OCI-LY3 (cell line): ENCODE measurements at regions not wholly inside any gene's neighbourhood (a gene's known extent, or its start where the extent isn't known, plus 50 kb on each side); places are given as distances from the start of the nearest gene placed in this dataset.

Experiments used
- H2AFZ ChIP-seq: fragments of 200-600, 300-600 bp; shearing (Covaris generic); 2 replicates; pipeline ENCODE4 v1.6.0; 2014; ENCODE audit warnings: antibody characterized with exemption, low read depth, low read length
- H3K27ac ChIP-seq: fragments of 200-600, 300-600 bp; sonication (generic); 2 replicates; pipeline ENCODE4 v1.5.1; 2014; ENCODE audit warnings: mild to moderate bottlenecking, low read length, moderate library complexity, mixed read lengths
- H3K27me3 ChIP-seq: fragments of 200-600, 300-600 bp; sonication (generic); 2 replicates; pipeline ENCODE4 v1.6.1; 2014; ENCODE audit warnings: low read depth, low read length, mixed read lengths
- H3K36me3 ChIP-seq: fragments of 200-600, 300-600 bp; sonication (generic); replicated peaks from 2 replicates; pipeline ENCODE3; 2014; ENCODE audit warnings: low read depth, low read length, mixed read lengths
- H3K4me1 ChIP-seq: fragments of 300-600, 200-600 bp; sonication (generic); 2 replicates; pipeline ENCODE4 v1.6.1; 2014; ENCODE audit warnings: low read length, mixed read lengths
- H3K4me2 ChIP-seq: fragments of 200-600, 300-600 bp; sonication (generic); 2 replicates; pipeline ENCODE4 v1.6.1; 2014; ENCODE audit warnings: low read length, mixed read lengths
- H3K4me3 ChIP-seq: fragments of 300-600, 200-600 bp; sonication (generic); 2 replicates; pipeline ENCODE4 v1.5.1; 2014; ENCODE audit warnings: antibody characterized with exemption, mild to moderate bottlenecking, low read length, moderate library complexity
- H3K79me2 ChIP-seq: fragments of 300-600, 200-600 bp; shearing (Covaris generic); 2 replicates; pipeline ENCODE4 v1.6.1; 2014; ENCODE audit warnings: mild to moderate bottlenecking, low read length, mixed read lengths
- H3K9ac ChIP-seq: fragments of 300-600, 200-600 bp; shearing (Covaris generic); 2 replicates; pipeline ENCODE4 v1.6.0; 2014; ENCODE audit warnings: mild to moderate bottlenecking, low read length, moderate library complexity
- H3K9me3 ChIP-seq: fragments of 200-600, 300-600 bp; shearing (Covaris generic); 2 replicates; pipeline ENCODE4 v1.6.1; 2014; ENCODE audit warnings: low read length, mixed read lengths; ENCODE audit not compliant: insufficient read depth
- H4K20me1 ChIP-seq: fragments of 200-600, 300-600 bp; sonication (generic); 2 replicates; pipeline ENCODE4 v1.6.1; 2016; ENCODE audit warnings: low read length, mixed read lengths; ENCODE audit not compliant: insufficient read depth
- EZH2phosphoT487 ChIP-seq: fragments of 200-600 bp; shearing (Covaris generic); IDR thresholded peaks from 2 replicates; pipeline ENCODE4 v1.6.1; 2018; ENCODE audit warnings: antibody characterized with exemption, mixed run types, low read depth
- TF ChIP-seq, protein P1 (sequence below): fragments of 200-600, 300-600 bp; sonication (generic); IDR thresholded peaks from 2 replicates; pipeline ENCODE4 v1.5.1; 2014; ENCODE audit warnings: antibody characterized with exemption, low read length, low read depth

DNA sequence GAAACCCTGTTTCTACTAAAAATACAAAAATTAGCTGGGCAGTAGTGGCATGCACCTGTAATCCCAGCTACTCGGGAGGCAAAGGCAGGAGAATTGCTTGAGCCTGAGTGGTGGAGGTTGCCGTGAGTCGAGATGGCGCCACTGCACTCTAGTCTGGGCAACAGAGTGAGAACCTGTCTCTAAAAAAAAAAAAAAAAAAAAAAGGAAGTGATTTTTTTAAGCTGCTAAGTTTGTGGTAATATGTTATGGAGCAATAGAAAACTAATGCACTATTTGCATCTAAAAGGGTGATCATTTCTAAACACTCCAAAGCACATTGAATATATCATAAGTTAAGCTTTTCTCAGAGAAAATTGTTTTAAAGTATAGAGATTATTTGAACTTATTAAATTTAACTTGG lies 244.8 kb upstream of the SPAG17 start:
- Histone ChIP-seq H3K27ac (no peak overlapping the region), H2AFZ (no peak overlapping the region), H3K36me3 (no peaks in the 10 kb centered on the region), H3K4me2 (no peak overlapping the region), H3K4me3 (no peak overlapping the region), H3K9me3 (no peaks in the 10 kb centered on the region), H3K79me2 (no peaks in the 10 kb centered on the region), H3K9ac (no peak overlapping the region), H4K20me1 (no peaks in the 10 kb centered on the region), H3K27me3 (no peaks in the 10 kb centered on the region), H3K4me1 (no peaks in the 10 kb centered on the region)
- no peak for TF ChIP-seq EZH2phosphoT487
- TF ChIP-seq, protein P1, sequence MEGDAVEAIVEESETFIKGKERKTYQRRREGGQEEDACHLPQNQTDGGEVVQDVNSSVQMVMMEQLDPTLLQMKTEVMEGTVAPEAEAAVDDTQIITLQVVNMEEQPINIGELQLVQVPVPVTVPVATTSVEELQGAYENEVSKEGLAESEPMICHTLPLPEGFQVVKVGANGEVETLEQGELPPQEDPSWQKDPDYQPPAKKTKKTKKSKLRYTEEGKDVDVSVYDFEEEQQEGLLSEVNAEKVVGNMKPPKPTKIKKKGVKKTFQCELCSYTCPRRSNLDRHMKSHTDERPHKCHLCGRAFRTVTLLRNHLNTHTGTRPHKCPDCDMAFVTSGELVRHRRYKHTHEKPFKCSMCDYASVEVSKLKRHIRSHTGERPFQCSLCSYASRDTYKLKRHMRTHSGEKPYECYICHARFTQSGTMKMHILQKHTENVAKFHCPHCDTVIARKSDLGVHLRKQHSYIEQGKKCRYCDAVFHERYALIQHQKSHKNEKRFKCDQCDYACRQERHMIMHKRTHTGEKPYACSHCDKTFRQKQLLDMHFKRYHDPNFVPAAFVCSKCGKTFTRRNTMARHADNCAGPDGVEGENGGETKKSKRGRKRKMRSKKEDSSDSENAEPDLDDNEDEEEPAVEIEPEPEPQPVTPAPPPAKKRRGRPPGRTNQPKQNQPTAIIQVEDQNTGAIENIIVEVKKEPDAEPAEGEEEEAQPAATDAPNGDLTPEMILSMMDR: no peak

DNA sequence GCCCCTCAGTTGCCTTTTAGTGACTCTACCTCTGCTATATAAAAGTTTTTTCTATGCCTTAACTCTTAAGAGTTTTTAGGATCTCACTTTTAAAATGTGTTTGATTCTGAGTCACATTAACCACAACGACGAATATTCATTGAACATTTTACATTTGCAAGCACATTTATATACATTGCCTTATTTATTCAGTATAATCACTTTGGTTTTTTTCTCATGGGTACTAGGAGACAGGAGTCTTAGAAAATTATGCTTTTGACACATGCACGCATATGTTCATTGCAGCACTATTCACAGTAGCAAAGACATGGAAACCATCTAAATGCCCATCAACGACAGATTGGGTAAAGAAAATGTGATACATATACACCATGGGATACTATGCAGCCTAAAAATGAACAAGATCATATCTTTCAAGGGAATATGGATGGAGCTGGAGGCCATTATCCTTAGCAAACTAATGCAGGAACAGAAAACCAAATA lies 236.9 kb upstream of the SPAG17 start:
- H3K4me2 ChIP-seq: no peak overlapping the region
- TF ChIP-seq EZH2phosphoT487: no peak
- TF ChIP-seq, protein P1: no peak
- no peak overlapping the region for H2AFZ ChIP-seq
- H3K9ac ChIP-seq: no peak overlapping the region
- no peaks in the 10 kb centered on the region for H4K20me1 ChIP-seq
- H3K4me1 ChIP-seq: no peaks in the 10 kb centered on the region
- H3K9me3 ChIP-seq: no peaks in the 10 kb centered on the region
- H3K4me3 ChIP-seq: no peak overlapping the region
- no peaks in the 10 kb centered on the region for H3K36me3 ChIP-seq
- no peaks in the 10 kb centered on the region for H3K27me3 ChIP-seq
- no peak overlapping the region for H3K27ac ChIP-seq
- no peaks in the 10 kb centered on the region for H3K79me2 ChIP-seq

DNA sequence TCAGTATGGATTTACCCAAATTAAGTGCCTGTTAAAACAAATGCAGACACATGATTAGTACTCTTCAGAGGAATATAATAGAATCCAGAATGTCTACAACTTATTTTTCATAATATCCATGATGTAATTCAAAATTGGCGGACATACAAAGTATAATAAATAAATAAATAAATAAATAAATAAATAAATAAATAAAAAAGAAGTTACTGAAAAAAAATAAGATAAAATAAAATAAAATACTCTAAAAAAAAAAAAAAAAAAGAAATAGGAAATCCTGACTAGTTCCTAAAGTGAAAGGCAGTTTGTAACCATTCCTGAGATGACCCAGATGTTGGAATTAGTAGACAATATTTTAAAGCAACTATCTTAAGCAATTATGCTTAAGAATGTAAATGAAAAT lies 219.0 kb upstream of the SPAG17 start:
- no peaks in the 10 kb centered on the region for H3K27me3 ChIP-seq
- H4K20me1 ChIP-seq: no peaks in the 10 kb centered on the region
- H3K4me3 ChIP-seq: no peak overlapping the region
- no peak overlapping the region for H3K4me2 ChIP-seq
- H3K36me3 ChIP-seq: no peaks in the 10 kb centered on the region
- H3K79me2 ChIP-seq: no peaks in the 10 kb centered on the region
- H2AFZ ChIP-seq: no peak overlapping the region
- no peak overlapping the region for H3K9ac ChIP-seq
- TF ChIP-seq, protein P1: no peak
- TF ChIP-seq EZH2phosphoT487: no peak
- no peak overlapping the region for H3K27ac ChIP-seq
- no peaks in the 10 kb centered on the region for H3K4me1 ChIP-seq
- H3K9me3 ChIP-seq: no peaks in the 10 kb centered on the region

DNA sequence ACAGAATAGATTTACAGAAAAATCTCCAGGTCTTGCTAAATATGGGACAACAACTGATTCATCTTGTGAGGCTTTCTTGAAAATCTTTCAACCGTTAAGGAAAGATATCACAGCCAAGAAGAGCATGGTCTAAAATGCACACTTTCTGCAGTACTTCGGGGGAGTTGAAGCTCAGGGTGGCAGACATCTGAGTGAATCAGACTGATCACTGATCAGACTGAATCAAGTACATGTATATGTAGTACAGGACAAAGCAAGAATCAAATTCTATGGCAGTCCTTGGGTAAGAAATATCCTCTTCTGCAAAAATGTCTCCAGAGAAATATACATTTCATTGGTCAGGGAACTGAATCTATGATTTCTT lies 212.4 kb upstream of the SPAG17 start:
- Histone ChIP-seq H3K27ac (no peak overlapping the region), H3K4me3 (no peak overlapping the region), H3K9ac (no peak overlapping the region), H3K4me2 (no peak overlapping the region), H3K4me1 (no peaks in the 10 kb centered on the region), H3K79me2 (no peaks in the 10 kb centered on the region), H4K20me1 (no peaks in the 10 kb centered on the region), H3K9me3 (no peaks in the 10 kb centered on the region), H2AFZ (no peak overlapping the region), H3K27me3 (no peaks in the 10 kb centered on the region), H3K36me3 (no peaks in the 10 kb centered on the region)
- TF ChIP-seq, protein P1: no peak
- TF ChIP-seq EZH2phosphoT487: no peak
